HEK293 (cell line): ENCODE measurements at regions not wholly inside any gene's neighbourhood (a gene's known extent, or its start where the extent isn't known, plus 50 kb on each side); places are given as distances from the start of the nearest gene placed in this dataset.

Experiments
- MEIS1 ChIP-seq: sonication (generic); formaldehyde crosslinking; IDR thresholded peaks from 2 replicates; pipeline ENCODE4 v1.8.1; 2022; ENCODE audit warnings: missing genetic modification reagents, mild to moderate bottlenecking, borderline replicate concordance
- SETDB1 ChIP-seq: IDR thresholded peaks from one replicate; pipeline ENCODE4 v1.6.1; 2017; ENCODE audit warnings: mild to moderate bottlenecking, low read length, moderate library complexity, mixed read lengths; ENCODE audit not compliant: insufficient read length
- ZBTB11 ChIP-seq: fragments of 450-650 bp; formaldehyde crosslinking; conservative IDR thresholded peaks from 2 replicates; pipeline ENCODE4 v1.5.1; 2016; ENCODE audit warnings: low read depth, missing biosample characterization, missing genetic modification characterization
- ZNF221 ChIP-seq: fragments of 450-650 bp; formaldehyde crosslinking; IDR thresholded peaks from 2 replicates; pipeline ENCODE4 v1.5.1; 2017; ENCODE audit warnings: missing biosample characterization, missing genetic modification characterization, borderline replicate concordance
- ZNF510 ChIP-seq: fragments of 450-650 bp; formaldehyde crosslinking; IDR thresholded peaks from 2 replicates; pipeline ENCODE4 v1.5.1; 2018; ENCODE audit warnings: mild to moderate bottlenecking, missing genetic modification characterization, missing biosample characterization; ENCODE audit not compliant: insufficient replicate concordance
- ZNF560 ChIP-seq: fragments of 450-650 bp; formaldehyde crosslinking; IDR thresholded peaks from 2 replicates; pipeline ENCODE4 v1.5.1; 2017; ENCODE audit warnings: missing biosample characterization, missing genetic modification characterization, borderline replicate concordance
- ZNF677 ChIP-seq: fragments of 450-650 bp; IDR thresholded peaks from 2 replicates; pipeline ENCODE4 v1.5.0; 2018; ENCODE audit warnings: missing biosample characterization, mild to moderate bottlenecking, missing genetic modification characterization, moderate library complexity
- ZNF785 ChIP-seq: fragments of 450-650 bp; formaldehyde crosslinking; IDR thresholded peaks from 2 replicates; pipeline ENCODE4 v1.5.1; 2016; ENCODE audit warnings: missing biosample characterization, missing genetic modification characterization
- TF ChIP-seq, protein P1 (sequence below): fragments of 450-650 bp; formaldehyde crosslinking; IDR thresholded peaks from 2 replicates; pipeline ENCODE4 v1.5.1; 2016; ENCODE audit warnings: missing biosample characterization, missing genetic modification characterization
- TF ChIP-seq, protein P2 (sequence below): fragments of 450-650 bp; formaldehyde crosslinking; IDR thresholded peaks from 2 replicates; pipeline ENCODE4 v1.5.1; 2016; ENCODE audit warnings: missing biosample characterization, missing genetic modification characterization
- TF ChIP-seq, protein P3 (sequence below): fragments of 450-650 bp; formaldehyde crosslinking; IDR thresholded peaks from 2 replicates; pipeline ENCODE4 v1.5.1; 2016; ENCODE audit warnings: missing biosample characterization, missing genetic modification characterization
- TF ChIP-seq, protein P4 (sequence below): fragments of 450-650 bp; formaldehyde crosslinking; IDR thresholded peaks from 2 replicates; pipeline ENCODE4 v1.5.1; 2017; ENCODE audit warnings: missing biosample characterization, missing genetic modification characterization
- TF ChIP-seq, protein P5 (sequence below): fragments of 450-650 bp; IDR thresholded peaks from 2 replicates; pipeline ENCODE4 v1.5.1; 2018; ENCODE audit warnings: missing biosample characterization, missing genetic modification characterization

- no peak for TF ChIP-seq ZNF677 (tag by site-specific recombination)
- TF ChIP-seq SETDB1: no peak
- no peak for TF ChIP-seq ZNF510
- TF ChIP-seq, protein P1, sequence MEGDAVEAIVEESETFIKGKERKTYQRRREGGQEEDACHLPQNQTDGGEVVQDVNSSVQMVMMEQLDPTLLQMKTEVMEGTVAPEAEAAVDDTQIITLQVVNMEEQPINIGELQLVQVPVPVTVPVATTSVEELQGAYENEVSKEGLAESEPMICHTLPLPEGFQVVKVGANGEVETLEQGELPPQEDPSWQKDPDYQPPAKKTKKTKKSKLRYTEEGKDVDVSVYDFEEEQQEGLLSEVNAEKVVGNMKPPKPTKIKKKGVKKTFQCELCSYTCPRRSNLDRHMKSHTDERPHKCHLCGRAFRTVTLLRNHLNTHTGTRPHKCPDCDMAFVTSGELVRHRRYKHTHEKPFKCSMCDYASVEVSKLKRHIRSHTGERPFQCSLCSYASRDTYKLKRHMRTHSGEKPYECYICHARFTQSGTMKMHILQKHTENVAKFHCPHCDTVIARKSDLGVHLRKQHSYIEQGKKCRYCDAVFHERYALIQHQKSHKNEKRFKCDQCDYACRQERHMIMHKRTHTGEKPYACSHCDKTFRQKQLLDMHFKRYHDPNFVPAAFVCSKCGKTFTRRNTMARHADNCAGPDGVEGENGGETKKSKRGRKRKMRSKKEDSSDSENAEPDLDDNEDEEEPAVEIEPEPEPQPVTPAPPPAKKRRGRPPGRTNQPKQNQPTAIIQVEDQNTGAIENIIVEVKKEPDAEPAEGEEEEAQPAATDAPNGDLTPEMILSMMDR: no peak
- no peak for TF ChIP-seq MEIS1 (CRISPR knock-in tag)
- no peak for TF ChIP-seq ZNF560
- TF ChIP-seq, protein P2, sequence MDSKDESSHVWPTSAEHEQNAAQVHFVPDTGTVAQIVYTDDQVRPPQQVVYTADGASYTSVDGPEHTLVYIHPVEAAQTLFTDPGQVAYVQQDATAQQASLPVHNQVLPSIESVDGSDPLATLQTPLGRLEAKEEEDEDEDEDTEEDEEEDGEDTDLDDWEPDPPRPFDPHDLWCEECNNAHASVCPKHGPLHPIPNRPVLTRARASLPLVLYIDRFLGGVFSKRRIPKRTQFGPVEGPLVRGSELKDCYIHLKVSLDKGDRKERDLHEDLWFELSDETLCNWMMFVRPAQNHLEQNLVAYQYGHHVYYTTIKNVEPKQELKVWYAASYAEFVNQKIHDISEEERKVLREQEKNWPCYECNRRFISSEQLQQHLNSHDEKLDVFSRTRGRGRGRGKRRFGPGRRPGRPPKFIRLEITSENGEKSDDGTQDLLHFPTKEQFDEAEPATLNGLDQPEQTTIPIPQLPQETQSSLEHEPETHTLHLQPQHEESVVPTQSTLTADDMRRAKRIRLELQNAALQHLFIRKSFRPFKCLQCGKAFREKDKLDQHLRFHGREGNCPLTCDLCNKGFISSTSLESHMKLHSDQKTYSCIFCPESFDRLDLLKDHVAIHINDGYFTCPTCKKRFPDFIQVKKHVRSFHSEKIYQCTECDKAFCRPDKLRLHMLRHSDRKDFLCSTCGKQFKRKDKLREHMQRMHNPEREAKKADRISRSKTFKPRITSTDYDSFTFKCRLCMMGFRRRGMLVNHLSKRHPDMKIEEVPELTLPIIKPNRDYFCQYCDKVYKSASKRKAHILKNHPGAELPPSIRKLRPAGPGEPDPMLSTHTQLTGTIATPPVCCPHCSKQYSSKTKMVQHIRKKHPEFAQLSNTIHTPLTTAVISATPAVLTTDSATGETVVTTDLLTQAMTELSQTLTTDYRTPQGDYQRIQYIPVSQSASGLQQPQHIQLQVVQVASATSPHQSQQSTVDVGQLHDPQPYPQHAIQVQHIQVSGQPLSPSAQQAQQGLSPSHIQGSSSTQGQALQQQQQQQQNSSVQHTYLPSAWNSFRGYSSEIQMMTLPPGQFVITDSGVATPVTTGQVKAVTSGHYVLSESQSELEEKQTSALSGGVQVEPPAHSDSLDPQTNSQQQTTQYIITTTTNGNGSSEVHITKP: no peak
- TF ChIP-seq, protein P3, sequence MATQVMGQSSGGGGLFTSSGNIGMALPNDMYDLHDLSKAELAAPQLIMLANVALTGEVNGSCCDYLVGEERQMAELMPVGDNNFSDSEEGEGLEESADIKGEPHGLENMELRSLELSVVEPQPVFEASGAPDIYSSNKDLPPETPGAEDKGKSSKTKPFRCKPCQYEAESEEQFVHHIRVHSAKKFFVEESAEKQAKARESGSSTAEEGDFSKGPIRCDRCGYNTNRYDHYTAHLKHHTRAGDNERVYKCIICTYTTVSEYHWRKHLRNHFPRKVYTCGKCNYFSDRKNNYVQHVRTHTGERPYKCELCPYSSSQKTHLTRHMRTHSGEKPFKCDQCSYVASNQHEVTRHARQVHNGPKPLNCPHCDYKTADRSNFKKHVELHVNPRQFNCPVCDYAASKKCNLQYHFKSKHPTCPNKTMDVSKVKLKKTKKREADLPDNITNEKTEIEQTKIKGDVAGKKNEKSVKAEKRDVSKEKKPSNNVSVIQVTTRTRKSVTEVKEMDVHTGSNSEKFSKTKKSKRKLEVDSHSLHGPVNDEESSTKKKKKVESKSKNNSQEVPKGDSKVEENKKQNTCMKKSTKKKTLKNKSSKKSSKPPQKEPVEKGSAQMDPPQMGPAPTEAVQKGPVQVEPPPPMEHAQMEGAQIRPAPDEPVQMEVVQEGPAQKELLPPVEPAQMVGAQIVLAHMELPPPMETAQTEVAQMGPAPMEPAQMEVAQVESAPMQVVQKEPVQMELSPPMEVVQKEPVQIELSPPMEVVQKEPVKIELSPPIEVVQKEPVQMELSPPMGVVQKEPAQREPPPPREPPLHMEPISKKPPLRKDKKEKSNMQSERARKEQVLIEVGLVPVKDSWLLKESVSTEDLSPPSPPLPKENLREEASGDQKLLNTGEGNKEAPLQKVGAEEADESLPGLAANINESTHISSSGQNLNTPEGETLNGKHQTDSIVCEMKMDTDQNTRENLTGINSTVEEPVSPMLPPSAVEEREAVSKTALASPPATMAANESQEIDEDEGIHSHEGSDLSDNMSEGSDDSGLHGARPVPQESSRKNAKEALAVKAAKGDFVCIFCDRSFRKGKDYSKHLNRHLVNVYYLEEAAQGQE (tag by site-specific recombination): no peak
- TF ChIP-seq ZBTB11 (tag by site-specific recombination): no peak
- TF ChIP-seq ZNF785 (tag by site-specific recombination): no peak
- TF ChIP-seq, protein P4, sequence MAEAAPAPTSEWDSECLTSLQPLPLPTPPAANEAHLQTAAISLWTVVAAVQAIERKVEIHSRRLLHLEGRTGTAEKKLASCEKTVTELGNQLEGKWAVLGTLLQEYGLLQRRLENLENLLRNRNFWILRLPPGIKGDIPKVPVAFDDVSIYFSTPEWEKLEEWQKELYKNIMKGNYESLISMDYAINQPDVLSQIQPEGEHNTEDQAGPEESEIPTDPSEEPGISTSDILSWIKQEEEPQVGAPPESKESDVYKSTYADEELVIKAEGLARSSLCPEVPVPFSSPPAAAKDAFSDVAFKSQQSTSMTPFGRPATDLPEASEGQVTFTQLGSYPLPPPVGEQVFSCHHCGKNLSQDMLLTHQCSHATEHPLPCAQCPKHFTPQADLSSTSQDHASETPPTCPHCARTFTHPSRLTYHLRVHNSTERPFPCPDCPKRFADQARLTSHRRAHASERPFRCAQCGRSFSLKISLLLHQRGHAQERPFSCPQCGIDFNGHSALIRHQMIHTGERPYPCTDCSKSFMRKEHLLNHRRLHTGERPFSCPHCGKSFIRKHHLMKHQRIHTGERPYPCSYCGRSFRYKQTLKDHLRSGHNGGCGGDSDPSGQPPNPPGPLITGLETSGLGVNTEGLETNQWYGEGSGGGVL (tag by site-specific recombination): no peak
- TF ChIP-seq, protein P5, sequence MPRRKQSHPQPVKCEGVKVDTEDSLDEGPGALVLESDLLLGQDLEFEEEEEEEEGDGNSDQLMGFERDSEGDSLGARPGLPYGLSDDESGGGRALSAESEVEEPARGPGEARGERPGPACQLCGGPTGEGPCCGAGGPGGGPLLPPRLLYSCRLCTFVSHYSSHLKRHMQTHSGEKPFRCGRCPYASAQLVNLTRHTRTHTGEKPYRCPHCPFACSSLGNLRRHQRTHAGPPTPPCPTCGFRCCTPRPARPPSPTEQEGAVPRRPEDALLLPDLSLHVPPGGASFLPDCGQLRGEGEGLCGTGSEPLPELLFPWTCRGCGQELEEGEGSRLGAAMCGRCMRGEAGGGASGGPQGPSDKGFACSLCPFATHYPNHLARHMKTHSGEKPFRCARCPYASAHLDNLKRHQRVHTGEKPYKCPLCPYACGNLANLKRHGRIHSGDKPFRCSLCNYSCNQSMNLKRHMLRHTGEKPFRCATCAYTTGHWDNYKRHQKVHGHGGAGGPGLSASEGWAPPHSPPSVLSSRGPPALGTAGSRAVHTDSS (tag by site-specific recombination): no peak
- no peak for TF ChIP-seq ZNF221 (tag by site-specific recombination)
Measured at GRCh38 chr16:22648141-22648540, 137.4 kb downstream of the NPIPB5 start.
